H1 (cell line): ENCODE measurements at regions not wholly inside any gene's neighbourhood (a gene's known extent, or its start where the extent isn't known, plus 50 kb on each side); places are given as distances from the start of the nearest gene placed in this dataset.

Experiments used
- CTCF ChIA-PET: fragments of 300-600 bp; sonication (Branson Sonifier 250); formaldehyde crosslinking; loops from one replicate; lab custom pipeline; 2021; ENCODE audit not compliant: partially characterized antibody; lab: Charles Lee
- POLR2A ChIA-PET: fragments of 300-600 bp; sonication (Branson Sonifier 250); formaldehyde crosslinking; loops from one replicate; lab custom pipeline; 2021; ENCODE audit warnings: inconsistent platforms; ENCODE audit not compliant: partially characterized antibody; lab: Charles Lee
- DNase-seq, 2 experiments: peaks; one replicate each; pipeline versions ENCODE4 v3.0.0 to v3.0.0-alpha.2; 2010 to 2022; ENCODE audit warnings: low spot score in 2 of 2, low read depth in 1 of 2, mixed read lengths in 1 of 2
- FAIRE-seq: peaks from 2 replicates; lab custom pipeline; 2011; peaks lifted over from hg19 to GRCh38; lab: Jason Lieb, UNC
- H2AFZ ChIP-seq: 2 replicates; pipeline ENCODE4 v1.8.1; 2012; ENCODE audit warnings: low read length, inconsistent platforms
- H2AK5ac ChIP-seq: 2 replicates; pipeline ENCODE4 v1.6.1; 2013; ENCODE audit warnings: low read depth, low read length
- H2BK120ac ChIP-seq: replicated peaks from 2 replicates; pipeline ENCODE3; 2013; ENCODE audit warnings: low read depth, low read length, inconsistent platforms
- H2BK12ac ChIP-seq: 2 replicates; pipeline ENCODE4 v1.6.1; 2013; ENCODE audit warnings: low read depth, low read length
- H2BK15ac ChIP-seq: 2 replicates; pipeline ENCODE4 v1.6.1; 2013; ENCODE audit warnings: low read length
- H2BK20ac ChIP-seq: 2 replicates; pipeline ENCODE4 v1.6.1; 2013; ENCODE audit warnings: low read length
- H2BK5ac ChIP-seq: 2 replicates; pipeline ENCODE4 v1.6.1; 2013; ENCODE audit warnings: low read depth, low read length
- H3K14ac ChIP-seq: 2 replicates; pipeline ENCODE4 v1.6.1; 2013; ENCODE audit warnings: inconsistent platforms; ENCODE audit not compliant: insufficient read length
- H3K18ac ChIP-seq: 2 replicates; pipeline ENCODE4 v1.6.1; 2013; ENCODE audit warnings: low read length; ENCODE audit errors: extremely low read depth
- H3K23ac ChIP-seq: 2 replicates; pipeline ENCODE4 v1.6.1; 2013; ENCODE audit warnings: inconsistent platforms; ENCODE audit not compliant: insufficient read length
- H3K23me2 ChIP-seq: 2 replicates; pipeline ENCODE4 v1.6.1; 2013; ENCODE audit warnings: low read depth, low read length
- H3K27ac ChIP-seq: 2 replicates; pipeline ENCODE4 v1.6.1; 2011; ENCODE audit warnings: low read depth, low read length, inconsistent platforms
- H3K27me3 ChIP-seq, 4 experiments: replicated peaks in 1 of 4; 1 replicate in 1 of 4; 2 replicates in 3 of 4; pipeline versions ENCODE4 v1.6.1 to v1.8.1; 2011 to 2013; ENCODE audit warnings: low read length in 3 of 4, mild to moderate bottlenecking in 3 of 4, inconsistent platforms in 2 of 4, mixed read lengths in 2 of 4, moderate library complexity in 1 of 4; ENCODE audit not compliant: control insufficient read depth in 3 of 4, insufficient read depth in 3 of 4; ENCODE audit errors: extremely low read depth in 1 of 4
- H3K36me3 ChIP-seq, 4 experiments: 2 replicates each; pipeline versions ENCODE4 v1.6.1 to v1.8.1; 2011 to 2013; ENCODE audit warnings: mild to moderate bottlenecking in 4 of 4, low read length in 3 of 4, moderate library complexity in 2 of 4, control low read depth in 1 of 4, inconsistent platforms in 1 of 4; ENCODE audit not compliant: insufficient read depth in 4 of 4, control insufficient read depth in 2 of 4
- H3K4ac ChIP-seq: replicated peaks from 2 replicates; pipeline ENCODE3; 2013; ENCODE audit warnings: low read length, low read depth, mixed read lengths, inconsistent platforms; ENCODE audit not compliant: insufficient read length
- H3K4me1 ChIP-seq, 4 experiments: replicated peaks in 1 of 4; 1 replicate in 1 of 4; 2 replicates in 3 of 4; pipeline versions ENCODE4 v1.6.1 to v1.8.1; 2011 to 2013; ENCODE audit warnings: low read length in 3 of 4, inconsistent platforms in 2 of 4, mixed read lengths in 1 of 4; ENCODE audit not compliant: insufficient read depth in 4 of 4, control insufficient read depth in 3 of 4
- H3K4me2 ChIP-seq, 2 experiments: 2 replicates each; pipeline versions ENCODE4 v1.6.1 to v1.8.1; 2011 to 2013; ENCODE audit warnings: low read depth in 2 of 2, low read length in 2 of 2, control low read depth in 1 of 2, inconsistent platforms in 1 of 2, mild to moderate bottlenecking in 1 of 2; ENCODE audit not compliant: insufficient read depth in 1 of 2
- H3K4me3 ChIP-seq, 4 experiments: fragments of 200-600, 300-600 bp in 1 of 4; sonication (generic), shearing (Covaris generic), sonication (Bioruptor Twin) in 1 of 4; 2 replicates each; pipeline versions ENCODE4 v1.5.1 to v1.8.1; 2011 to 2016; ENCODE audit warnings: low read length in 4 of 4, low read depth in 3 of 4, control low read depth in 2 of 4, inconsistent platforms in 2 of 4, mild to moderate bottlenecking in 2 of 4, mixed read lengths in 1 of 4, moderate library complexity in 1 of 4; ENCODE audit not compliant: insufficient read depth in 2 of 4; ENCODE audit errors: extremely low read depth in 1 of 4
- H3K56ac ChIP-seq: replicated peaks from 2 replicates; pipeline ENCODE3; 2013; ENCODE audit warnings: low read depth, mild to moderate bottlenecking, mixed read lengths, low read length, inconsistent platforms; ENCODE audit not compliant: insufficient read length
- H3K79me1 ChIP-seq: 2 replicates; pipeline ENCODE4 v1.6.1; 2013; ENCODE audit warnings: low read depth, low read length, control low read depth
- H3K79me2 ChIP-seq, 2 experiments: 2 replicates each; pipeline versions ENCODE4 v1.6.1 to v1.8.1; 2012 to 2013; ENCODE audit warnings: low read length in 2 of 2, mild to moderate bottlenecking in 2 of 2, inconsistent platforms in 1 of 2; ENCODE audit not compliant: insufficient read depth in 2 of 2, control insufficient read depth in 1 of 2
- H3K9ac ChIP-seq, 4 experiments: replicated peaks in 1 of 4; 1 replicate in 1 of 4; 2 replicates in 3 of 4; pipeline versions ENCODE4 v1.6.1 to v1.8.1; 2011 to 2013; ENCODE audit warnings: low read depth in 3 of 4, low read length in 3 of 4, control low read depth in 2 of 4, mild to moderate bottlenecking in 2 of 4, moderate library complexity in 2 of 4, inconsistent platforms in 1 of 4; ENCODE audit errors: extremely low read depth in 1 of 4
- H3K9me3 ChIP-seq, 2 experiments: 2 replicates each; pipeline versions ENCODE4 v1.6.1 to v1.8.1; 2012 to 2013; ENCODE audit warnings: mild to moderate bottlenecking in 2 of 2, moderate library complexity in 2 of 2, control low read depth in 1 of 2, inconsistent platforms in 1 of 2, low read depth in 1 of 2, low read length in 1 of 2, mixed read lengths in 1 of 2; ENCODE audit not compliant: insufficient read depth in 2 of 2
- H4K20me1 ChIP-seq, 2 experiments: replicated peaks in 1 of 2; 2 replicates each; pipeline versions ENCODE3 to v1.8.1; 2011 to 2013; ENCODE audit warnings: inconsistent platforms in 2 of 2, low read length in 2 of 2, mild to moderate bottlenecking in 1 of 2; ENCODE audit not compliant: insufficient read depth in 2 of 2, control insufficient read depth in 1 of 2
- H4K5ac ChIP-seq: 2 replicates; pipeline ENCODE4 v1.6.1; 2013; ENCODE audit warnings: low read length, low read depth, mixed read lengths, inconsistent platforms; ENCODE audit not compliant: insufficient read length
- H4K8ac ChIP-seq: 2 replicates; pipeline ENCODE4 v1.8.0; 2013; ENCODE audit warnings: mild to moderate bottlenecking, moderate library complexity, low read length, inconsistent platforms; ENCODE audit not compliant: insufficient read depth; ENCODE audit errors: extremely low read depth
- H4K91ac ChIP-seq: replicated peaks from 2 replicates; pipeline ENCODE3; 2013; ENCODE audit warnings: low read length, mixed read lengths, inconsistent platforms; ENCODE audit not compliant: insufficient read length
- ATF2 ChIP-seq: IDR thresholded peaks from 2 replicates; pipeline ENCODE4 v1.6.1; 2012; ENCODE audit warnings: low read length, inconsistent platforms
- CHD2 ChIP-seq: IDR thresholded peaks from 2 replicates; pipeline ENCODE4 v1.6.1; 2012; ENCODE audit warnings: low read length, improper control_type of control experiment
- E2F6 ChIP-seq: IDR thresholded peaks from 2 replicates; pipeline ENCODE4 v1.6.1; 2012; ENCODE audit warnings: inconsistent platforms
- EGR1 ChIP-seq: IDR thresholded peaks from 2 replicates; pipeline ENCODE4 v1.6.1; 2011; ENCODE audit warnings: low read depth, low read length, borderline replicate concordance
- EP300 ChIP-seq, 2 experiments: IDR thresholded peaks; 1 replicate in 1 of 2; 2 replicates in 1 of 2; pipeline ENCODE4 v1.6.1; 2011 to 2012; ENCODE audit warnings: low read depth in 2 of 2, low read length in 2 of 2, mild to moderate bottlenecking in 2 of 2, borderline replicate concordance in 1 of 2, inconsistent platforms in 1 of 2, moderate library complexity in 1 of 2
- HDAC6 ChIP-seq: IDR thresholded peaks from one replicate; pipeline ENCODE4 v1.7.1; 2012; ENCODE audit warnings: low read depth, mild to moderate bottlenecking, inconsistent platforms, low read length, moderate library complexity
- MAX ChIP-seq: IDR thresholded peaks from 2 replicates; pipeline ENCODE4 v1.6.1; 2012; ENCODE audit warnings: inconsistent platforms
- RNF2 ChIP-seq: fragments of 200-900, 300-1000 bp; sonication (generic); IDR thresholded peaks from 2 replicates; pipeline ENCODE4 v1.7.1; 2016; ENCODE audit warnings: borderline replicate concordance, low read depth, mild to moderate bottlenecking, antibody characterized with exemption, low read length; ENCODE audit not compliant: poor library complexity, severe bottlenecking; ENCODE audit errors: missing control alignments
- SAP30 ChIP-seq: fragments of 300-600 bp; sonication (generic); IDR thresholded peaks from 2 replicates; pipeline ENCODE4 v1.7.1; 2012; ENCODE audit warnings: low read length, moderate library complexity, mild to moderate bottlenecking, inconsistent platforms; ENCODE audit not compliant: insufficient read depth, insufficient replicate concordance
- TAF1 ChIP-seq: IDR thresholded peaks from 2 replicates; pipeline ENCODE4 v1.6.1; 2011; ENCODE audit warnings: mild to moderate bottlenecking, low read depth, low read length
- WGBS, 2 experiments: shearing (Covaris generic) in 1 of 2; methylation state at CpG; one replicate each; pipeline versions ENCODE4 v1.1.6 to v1.1.7; 2013 to 2015; ENCODE audit warnings: low lambda C conversion rate in 2 of 2, mixed read lengths in 2 of 2, inconsistent platforms in 1 of 2, low coverage in 1 of 2, missing lambda C conversion rate in 1 of 2; ENCODE audit not compliant: insufficient replicate concordance in 2 of 2, insufficient coverage in 1 of 2, insufficient read length in 1 of 2; ENCODE audit errors: extremely low coverage in 1 of 2, missing lambda C conversion rate in 1 of 2; 5-methylcytosine and 5-hydroxymethylcytosine counted together

- no peaks in the 10 kb centered on the region for H3K79me2 ChIP-seq
- no peak overlapping the region for H3K27ac ChIP-seq
- H3K79me1 ChIP-seq = no peaks in the 10 kb centered on the region
- no peak overlapping the region for H3K4me3 ChIP-seq
- no peaks in the 10 kb centered on the region for H3K36me3 ChIP-seq
- H3K4ac ChIP-seq = no peak overlapping the region
- no peak overlapping the region for H3K4me2 ChIP-seq
- DNase-seq (no peak), FAIRE-seq (no peak)
- H3K14ac ChIP-seq = no peak overlapping the region
- H2BK5ac ChIP-seq = no peak overlapping the region
- H4K5ac ChIP-seq = no peak overlapping the region
- H3K27me3 ChIP-seq = no peaks in the 10 kb centered on the region
- no peak overlapping the region for H4K91ac ChIP-seq
- 0 out of 7 replicates have a peak, but pooled peaks cover 0 to 2% (median 0%) of the 10 kb centered on the region in 4 experiments for H3K4me1 ChIP-seq
- H3K23ac ChIP-seq = no peak overlapping the region
- no peaks in the 10 kb centered on the region for H3K9me3 ChIP-seq
- no peaks in the 10 kb centered on the region for H4K20me1 ChIP-seq
- H2BK12ac ChIP-seq = no peak overlapping the region
- H2AFZ ChIP-seq = no peak overlapping the region
- H3K56ac ChIP-seq = no peak overlapping the region
- H4K8ac ChIP-seq = no peak overlapping the region
- 88% methylated on average over 6 of the region's 6 CpGs; no CpG with 5 or more reads in 1 of the 2 experiments for WGBS, 2 experiments
- no peak overlapping the region for H2AK5ac ChIP-seq
- no peak overlapping the region for H3K18ac ChIP-seq
- ChIA-PET POLR2A (no interaction called here), CTCF (no interaction called here)
- H2BK15ac ChIP-seq = no peak overlapping the region
- no peaks in the 10 kb centered on the region for H3K23me2 ChIP-seq
- H3K9ac ChIP-seq = no peak overlapping the region
- H2BK20ac ChIP-seq = no peak overlapping the region
- no peak overlapping the region for H2BK120ac ChIP-seq
- TF ChIP-seq CHD2 (no peak), E2F6 (no peak), EP300 (IDR thresholded peaks at IDR 0.05; ENCODE audit: borderline replicate concordance in 1 of 2, low read depth in 2 of 2, low read length in 2 of 2) (no peak), MAX (no peak), TAF1 (no peak), SAP30 (no peak), HDAC6 (no peak), EGR1 (no peak), ATF2 (no peak), RNF2 (no peak)
Measured at GRCh38 chr18:22545066-22545760, 127.5 kb upstream of the CTAGE1 start.
